ENCODE measurements at regions not wholly inside any gene's neighbourhood (a gene's known extent, or its start where the extent isn't known, plus 50 kb on each side); places are given as distances from the start of the nearest gene placed in this dataset.

DNA sequence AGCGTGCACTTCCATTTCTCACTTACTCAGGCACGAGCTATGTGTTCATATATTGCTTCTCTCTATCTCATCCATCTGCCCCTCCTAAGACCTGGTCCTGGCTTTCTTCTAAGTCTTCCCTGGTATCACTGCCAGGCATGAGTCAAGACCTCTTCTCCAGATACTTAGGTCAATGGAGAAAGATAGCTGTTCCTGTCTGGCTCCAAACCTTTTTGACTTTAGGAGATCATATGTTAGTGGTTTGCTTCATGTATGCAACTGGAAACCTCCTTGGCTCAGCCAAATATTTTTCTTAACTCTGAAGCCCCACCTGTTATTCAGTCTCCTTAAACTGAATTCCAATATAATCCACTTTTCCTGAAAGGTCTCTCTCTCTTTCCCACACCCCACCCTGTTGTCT lies 211.6 kb upstream of the PTBP2 start:
- TF ChIP-seq POLR2A (IDR thresholded peaks at IDR 0.05; ENCODE audit: control extremely low read depth in 1 of 2, low read depth in 2 of 2, low read length in 2 of 2), result no peak
- no peak for TF ChIP-seq EZH2 (IDR thresholded peaks at IDR 0.05; ENCODE audit: low read depth, low read length, severe bottlenecking)
- TF ChIP-seq, protein P1, sequence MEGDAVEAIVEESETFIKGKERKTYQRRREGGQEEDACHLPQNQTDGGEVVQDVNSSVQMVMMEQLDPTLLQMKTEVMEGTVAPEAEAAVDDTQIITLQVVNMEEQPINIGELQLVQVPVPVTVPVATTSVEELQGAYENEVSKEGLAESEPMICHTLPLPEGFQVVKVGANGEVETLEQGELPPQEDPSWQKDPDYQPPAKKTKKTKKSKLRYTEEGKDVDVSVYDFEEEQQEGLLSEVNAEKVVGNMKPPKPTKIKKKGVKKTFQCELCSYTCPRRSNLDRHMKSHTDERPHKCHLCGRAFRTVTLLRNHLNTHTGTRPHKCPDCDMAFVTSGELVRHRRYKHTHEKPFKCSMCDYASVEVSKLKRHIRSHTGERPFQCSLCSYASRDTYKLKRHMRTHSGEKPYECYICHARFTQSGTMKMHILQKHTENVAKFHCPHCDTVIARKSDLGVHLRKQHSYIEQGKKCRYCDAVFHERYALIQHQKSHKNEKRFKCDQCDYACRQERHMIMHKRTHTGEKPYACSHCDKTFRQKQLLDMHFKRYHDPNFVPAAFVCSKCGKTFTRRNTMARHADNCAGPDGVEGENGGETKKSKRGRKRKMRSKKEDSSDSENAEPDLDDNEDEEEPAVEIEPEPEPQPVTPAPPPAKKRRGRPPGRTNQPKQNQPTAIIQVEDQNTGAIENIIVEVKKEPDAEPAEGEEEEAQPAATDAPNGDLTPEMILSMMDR (IDR thresholded peaks at IDR 0.05; ENCODE audit: control extremely low read depth in 1 of 3, insufficient read depth in 1 of 3, low read depth in 1 of 3, low read length in 3 of 3), result no peak
- TF ChIP-seq SP2 (IDR thresholded peaks at IDR 0.05; ENCODE audit: low read length), result no peak
- no peak for TF ChIP-seq CREB1 (IDR thresholded peaks at IDR 0.05)
- no peak for TF ChIP-seq RFX5 (IDR thresholded peaks at IDR 0.05; ENCODE audit: borderline replicate concordance, low read depth, low read length)
- no peak for TF ChIP-seq RAD21 (IDR thresholded peaks at IDR 0.05 in 1 of 2, conservative IDR thresholded peaks at IDR 0.05 in 1 of 2; ENCODE audit: low read depth in 2 of 2, low read length in 2 of 2)
- no peak for TF ChIP-seq BCL11A (IDR thresholded peaks at IDR 0.05; ENCODE audit: low read depth in 2 of 2, low read length in 2 of 2)
- no peak for TF ChIP-seq TAF1 (IDR thresholded peaks at IDR 0.05; ENCODE audit: low read depth, low read length)
- no peak for TF ChIP-seq KDM5A (IDR thresholded peaks at IDR 0.05; ENCODE audit: low read length)

Data from H1 (cell line).